ENCODE measurements at regions not wholly inside any gene's neighbourhood (a gene's known extent, or its start where the extent isn't known, plus 50 kb on each side); places are given as distances from the start of the nearest gene placed in this dataset.

GRCh38 chr6:26302941-26303559 is 61.9 kb upstream of the BTN3A2 start:
- TF ChIP-seq CTCF (conservative IDR thresholded peaks at IDR 0.05; ENCODE audit: low read depth, low read length), result no peak
- DNase-seq (ENCODE audit: low read depth), result no peak
- H3K4me3 ChIP-seq (ENCODE audit: low read depth, low read length), result no peak overlapping the region

GRCh38 chr6:26304213-26304796 is 60.7 kb upstream of the BTN3A2 start:
- TF ChIP-seq CTCF (conservative IDR thresholded peaks at IDR 0.05; ENCODE audit: low read depth, low read length), result no peak
- H3K4me3 ChIP-seq (ENCODE audit: low read depth, low read length), result peak overlapping the region; percentile 39
- no peak for DNase-seq (ENCODE audit: low read depth)

- H3K4me3 ChIP-seq (ENCODE audit: low read depth, low read length), result peak overlapping the region; percentile 39
- DNase-seq (ENCODE audit: low read depth), result no peak
- TF ChIP-seq CTCF (conservative IDR thresholded peaks at IDR 0.05; ENCODE audit: low read depth, low read length), result no peak
Measured at GRCh38 chr6:26304797-26305640, 60.0 kb upstream of the BTN3A2 start.

- H3K4me3 ChIP-seq (ENCODE audit: low read depth, low read length), result no peak overlapping the region
- no peak for DNase-seq (ENCODE audit: low read depth)
- TF ChIP-seq CTCF (conservative IDR thresholded peaks at IDR 0.05; ENCODE audit: low read depth, low read length), result no peak
Measured at GRCh38 chr6:26305641-26305969, 59.4 kb upstream of the BTN3A2 start.

- no peak overlapping the region for H3K4me3 ChIP-seq (ENCODE audit: low read depth, low read length)
- TF ChIP-seq CTCF (conservative IDR thresholded peaks at IDR 0.05; ENCODE audit: low read depth, low read length), result no peak
- DNase-seq (ENCODE audit: low read depth), result no peak
Measured at GRCh38 chr6:26306232-26306631, 58.8 kb upstream of the BTN3A2 start.

- no peak overlapping the region for H3K4me3 ChIP-seq (ENCODE audit: low read depth, low read length)
- no peak for TF ChIP-seq CTCF (conservative IDR thresholded peaks at IDR 0.05; ENCODE audit: low read depth, low read length)
- DNase-seq (ENCODE audit: low read depth), result no peak
Measured at GRCh38 chr6:26307850-26308249, 57.1 kb upstream of the BTN3A2 start.
